Left lobe of liver (tissue), 2 donors: ENCODE measurements at regions not wholly inside any gene's neighbourhood (a gene's known extent, or its start where the extent isn't known, plus 50 kb on each side); places are given as distances from the start of the nearest gene placed in this dataset.
"Not testable (repeated sequence)": the region's sequence is repeated elsewhere in the genome, so short reads cannot be mapped to it uniquely, and the experiment has no call there.

ENCODE experiments used
- ATAC-seq: fragments of 200-7000 bp; cut with Tn5 transposase; one replicate; pipeline ENCODE4 v1.9.1; 2020; ENCODE audit warnings: mild to moderate bottlenecking, moderate library complexity
- DNase-seq: peaks from one replicate; pipeline ENCODE4 v3.0.0-alpha.2; 2020; ENCODE audit warnings: low spot score
- donor health status: DM: no; HTN: no; CAD: no; lungs with moderate emphysema.
- donor health status: DM: no; HTN: yes; CAD: no.

- no peak for DNase-seq
- peak; percentile 98 for ATAC-seq
Measured at GRCh38 chr3:113377158-113377557, 64.1 kb downstream of the CFAP44 start.

GRCh38 chr3:113374078-113374477 is 67.2 kb downstream of the CFAP44 start:
- DNase-seq (no peak), ATAC-seq (peak; percentile 62)

- ATAC-seq, DNase-seq: not testable (repeated sequence)
Measured at GRCh38 chr3:113366800-113367199, 74.5 kb downstream of the CFAP44 start.

GRCh38 chr3:113355340-113355739 is 86.0 kb downstream of the CFAP44 start:
- ATAC-seq, result not testable (repeated sequence)

GRCh38 chr3:113354307-113354706 is 87.0 kb downstream of the CFAP44 start:
- ATAC-seq, result no peak
- DNase-seq, result no peak

More at GRCh38 chr3:113355340-113355739, 86.0 kb downstream of the CFAP44 start:
- DNase-seq, result not testable (repeated sequence)

GRCh38 chr3:113353678-113354077 is 87.6 kb downstream of the CFAP44 start:
- DNase-seq (no peak), ATAC-seq (no peak)

GRCh38 chr3:113340785-113341184 is 100.5 kb downstream of the CFAP44 start:
- DNase-seq, result no peak

GRCh38 chr3:113339616-113340244 is 101.6 kb downstream of the CFAP44 start:
- no peak for DNase-seq

More at GRCh38 chr3:113340785-113341184, 100.5 kb downstream of the CFAP44 start:
- no peak for ATAC-seq

More at GRCh38 chr3:113339616-113340244, 101.6 kb downstream of the CFAP44 start:
- no peak for ATAC-seq
